K562 (cell line): ENCODE measurements at regions not wholly inside any gene's neighbourhood (a gene's known extent, or its start where the extent isn't known, plus 50 kb on each side); places are given as distances from the start of the nearest gene placed in this dataset.

Source experiments
- ATAC-seq: fragments of 200-7000 bp; cut with Tn5 transposase; 3 replicates; pipeline ENCODE4 v1.9.1; 2020; ENCODE audit warnings: moderate library complexity
- BruUV-seq: library from RNA; stranded (reverse); fragments of 400-500 nt; replicated peaks from 2 replicates; lab custom pipeline; 2021; lab: Mats Ljungman, UMichigan
- CTCF ChIA-PET: fragments of 300-600 bp; formaldehyde crosslinking; extraction: SDS; loops from one replicate; lab custom pipeline; 2021; ENCODE audit warnings: low intra/inter-chr PET ratio; lab: Yijun Ruan, JAX
- POLR2A ChIA-PET: fragments of 300-600, 350-650 bp; sonication (Branson Sonifier 250); formaldehyde crosslinking; extraction: SDS; loops from one replicate; lab custom pipeline; 2021; ENCODE audit warnings: antibody characterized with exemption, inconsistent platforms; lab: Yijun Ruan, JAX
- DNase-seq, 4 experiments: peaks; one replicate each; pipeline versions ENCODE4 v3.0.0 to v3.0.0-alpha.2; 2011 to 2018; ENCODE audit warnings: low spot score in 3 of 4, mixed read lengths in 3 of 4; ENCODE audit errors: extremely low read depth in 1 of 4
- FAIRE-seq: peaks from 2 replicates; lab custom pipeline; 2011; peaks lifted over from hg19 to GRCh38; lab: Jason Lieb, UNC
- H2AFZ ChIP-seq: 2 replicates; pipeline ENCODE4 v1.6.0; 2011; ENCODE audit warnings: low read depth, low read length, control low read depth, inconsistent platforms
- H3K27ac ChIP-seq: fragments of 200-600 bp; 3 replicates; pipeline ENCODE4 v1.8.0; 2011; ENCODE audit warnings: low read depth, mild to moderate bottlenecking, control low read depth, inconsistent platforms, low read length, moderate library complexity, mixed read lengths; ENCODE audit errors: extremely low read depth
- H3K27me3 ChIP-seq, 2 experiments: fragments of 300-600 bp in 1 of 2; 2 replicates in 1 of 2; 3 replicates in 1 of 2; pipeline versions ENCODE4 v1.6.0 to v1.8.0; 2011; ENCODE audit warnings: inconsistent platforms in 2 of 2, low read length in 2 of 2, mild to moderate bottlenecking in 1 of 2, mixed read lengths in 1 of 2, moderate library complexity in 1 of 2; ENCODE audit not compliant: control insufficient read depth in 2 of 2, insufficient read depth in 2 of 2
- H3K36me3 ChIP-seq: fragments of 300-600 bp; 3 replicates; pipeline ENCODE4 v1.8.0; 2011; ENCODE audit warnings: mild to moderate bottlenecking, low read length, inconsistent platforms; ENCODE audit not compliant: control insufficient read depth, insufficient read depth
- H3K4me1 ChIP-seq, 2 experiments: fragments of 200-600 bp in 1 of 2; replicated peaks in 1 of 2; 2 replicates in 1 of 2; 3 replicates in 1 of 2; pipeline versions ENCODE4 v1.5.1 to v1.8.0; 2011; ENCODE audit warnings: inconsistent platforms in 2 of 2, low read length in 2 of 2, mild to moderate bottlenecking in 1 of 2, mixed read lengths in 1 of 2, moderate library complexity in 1 of 2; ENCODE audit not compliant: control insufficient read depth in 2 of 2, insufficient read depth in 2 of 2
- H3K4me2 ChIP-seq: 2 replicates; pipeline ENCODE4 v1.6.1; 2011; ENCODE audit warnings: low read length, control low read depth, inconsistent platforms, mixed read lengths; ENCODE audit not compliant: insufficient read depth
- H3K4me3 ChIP-seq: fragments of 200-600 bp; sonication (generic), shearing (Covaris generic); 2 replicates; pipeline ENCODE4 v1.5.1; 2016; ENCODE audit warnings: control low read depth, inconsistent platforms
- H3K79me2 ChIP-seq: fragments of 200-600 bp; 3 replicates; pipeline ENCODE4 v1.8.0; 2011; ENCODE audit warnings: low read length, inconsistent platforms; ENCODE audit not compliant: control insufficient read depth, insufficient read depth
- H3K9ac ChIP-seq, 2 experiments: 2 replicates each; pipeline versions ENCODE4 v1.6.0 to v1.6.1; 2011; ENCODE audit warnings: low read depth in 2 of 2, low read length in 2 of 2, control low read depth in 1 of 2, inconsistent platforms in 1 of 2, mild to moderate bottlenecking in 1 of 2, mixed read lengths in 1 of 2; ENCODE audit not compliant: insufficient read depth in 1 of 2
- H3K9me1 ChIP-seq: one replicate; pipeline ENCODE4 v1.6.0; 2011; ENCODE audit warnings: inconsistent platforms, mild to moderate bottlenecking, low read length, moderate library complexity; ENCODE audit not compliant: control insufficient read depth, insufficient read depth
- H3K9me3 ChIP-seq: replicated peaks from 2 replicates; pipeline ENCODE4 v1.5.1; 2011; ENCODE audit warnings: low read depth, low read length, inconsistent platforms; ENCODE audit not compliant: control insufficient read depth, insufficient read depth
- H4K20me1 ChIP-seq: replicated peaks from 2 replicates; pipeline ENCODE4 v1.6.1; 2011; ENCODE audit warnings: low read length, inconsistent platforms, mixed read lengths; ENCODE audit not compliant: control insufficient read depth, insufficient read depth
- ATF1 ChIP-seq, 2 experiments: fragments of 450-650 bp in 1 of 2; IDR thresholded peaks; 2 replicates each; pipeline ENCODE4 v1.6.1; 2016; ENCODE audit warnings: missing compliant biosample characterization in 1 of 2, missing genetic modification characterization in 1 of 2
- CTCFL ChIP-seq: IDR thresholded peaks from 2 replicates; pipeline ENCODE4 v1.6.1; 2011; ENCODE audit warnings: borderline replicate concordance, low read depth, mild to moderate bottlenecking, moderate library complexity, low read length; ENCODE audit not compliant: insufficient read depth, poor library complexity, severe bottlenecking
- DPF2 ChIP-seq: fragments of 450-650 bp; IDR thresholded peaks from 2 replicates; pipeline ENCODE4 v1.6.1; 2016
- FOS ChIP-seq: IDR thresholded peaks from 3 replicates; pipeline ENCODE4 v1.6.1; 2011; ENCODE audit not compliant: insufficient read length; ENCODE audit errors: extremely low read depth
- GABPA ChIP-seq: fragments of 200-800 bp; sonication (Bioruptor generic); conservative IDR thresholded peaks from 2 replicates; pipeline ENCODE4 v1.6.1; 2016; ENCODE audit warnings: low read depth, missing genetic modification characterization, missing compliant biosample characterization
- MAFF ChIP-seq: IDR thresholded peaks from 2 replicates; pipeline ENCODE4 v1.6.1; 2012; ENCODE audit warnings: low read length, improper control_type of control experiment
- MYBL2 ChIP-seq, 2 experiments: fragments of 450-650 bp in 1 of 2; sonication (generic) in 1 of 2; formaldehyde crosslinking in 1 of 2; IDR thresholded peaks; 2 replicates each; pipeline versions ENCODE4 v1.6.1 to v1.8.1; 2017 to 2022; ENCODE audit warnings: borderline replicate concordance in 1 of 2, inconsistent platforms in 1 of 2, low read depth in 1 of 2, mild to moderate bottlenecking in 1 of 2, missing genetic modification reagents in 1 of 2, moderate library complexity in 1 of 2
- NFRKB ChIP-seq: fragments of 450-650 bp; IDR thresholded peaks from 2 replicates; pipeline ENCODE4 v1.6.1; 2016; ENCODE audit warnings: low read depth
- RBFOX2 ChIP-seq: fragments of 200-400 bp; formaldehyde crosslinking; IDR thresholded peaks from 2 replicates; pipeline ENCODE4 v1.6.1; 2017; ENCODE audit warnings: low read depth, mild to moderate bottlenecking, low read length, moderate library complexity
- TCF7L2 ChIP-seq: fragments of 150-350 bp; IDR thresholded peaks from 2 replicates; pipeline ENCODE4 v1.6.1; 2016; ENCODE audit warnings: low read depth, mild to moderate bottlenecking, low read length, moderate library complexity
- TCFL5 ChIP-seq: fragments of 250-450 bp; sonication (Bioruptor Pico); conservative IDR thresholded peaks from 2 replicates; pipeline ENCODE4 v1.6.1; 2021; ENCODE audit warnings: mild to moderate bottlenecking, moderate library complexity, matching md5 sums
- ZNF197 ChIP-seq: fragments of 200-800 bp; sonication (Bioruptor generic); IDR thresholded peaks from 2 replicates; pipeline ENCODE4 v1.6.1; 2016; ENCODE audit warnings: low read depth, missing genetic modification characterization, missing compliant biosample characterization
- WGBS: fragments of 100-300 bp; shearing (Covaris generic); methylation state at CpG from one replicate; pipeline ENCODE4 v1.1.6; 2016; ENCODE audit warnings: low coverage, mixed read lengths; ENCODE audit not compliant: insufficient coverage; ENCODE audit errors: missing lambda C conversion rate; 5-methylcytosine and 5-hydroxymethylcytosine counted together
- in situ Hi-C: fragments of 300-500 bp; cut with MboI; formaldehyde crosslinking; loops from 4 replicates; pipeline ENCODE4 v1.15.0; 2018; ENCODE audit warnings: inconsistent platforms, mixed read lengths
- intact Hi-C: fragments of 100-400 bp; cut with micrococcal nuclease; formaldehyde crosslinking; loops from 2 replicates; pipeline ENCODE4 v1.14.2; 2022
- TF ChIP-seq, protein P1 (sequence below): fragments of 250-450 bp; sonication (Bioruptor Pico); IDR thresholded peaks from 2 replicates; pipeline ENCODE4 v1.4.0; 2020; ENCODE audit warnings: borderline replicate concordance
- TF ChIP-seq, protein P2 (sequence below): sonication (generic); formaldehyde crosslinking; IDR thresholded peaks from 2 replicates; pipeline ENCODE4 v1.8.0; 2023; ENCODE audit warnings: missing genetic modification reagents, mild to moderate bottlenecking, borderline replicate concordance

DNA sequence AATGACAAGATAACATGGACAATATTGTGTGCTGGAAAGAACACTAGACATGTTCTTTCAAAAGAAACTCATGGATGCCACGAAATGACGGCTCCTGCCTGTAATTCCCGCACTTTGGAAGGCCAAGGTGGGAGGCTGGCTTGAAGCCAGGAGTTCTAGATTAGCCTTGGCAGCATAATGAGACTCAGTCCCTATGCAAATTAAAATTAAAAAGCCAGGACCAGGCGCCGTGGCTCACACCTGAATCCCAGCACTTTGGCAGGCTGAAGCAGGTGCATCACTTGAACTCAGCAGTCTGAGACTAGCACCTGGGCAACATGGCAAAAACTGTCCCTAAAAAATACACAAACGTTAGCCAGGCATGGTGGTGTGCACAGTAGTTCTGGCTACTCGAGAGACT lies 814.2 kb downstream of the BRINP1 start:
- Histone ChIP-seq H2AFZ (no peak overlapping the region), H3K27ac (no peak overlapping the region), H3K4me2 (no peak overlapping the region), H3K9ac (no peak overlapping the region), H3K36me3 (no peaks in the 10 kb centered on the region), H3K9me1 (no peaks in the 10 kb centered on the region), H3K27me3 (no peaks in the 10 kb centered on the region), H3K4me1 (no peaks in the 10 kb centered on the region), H3K79me2 (no peaks in the 10 kb centered on the region), H3K4me3 (no peak overlapping the region), H3K9me3 (no peaks in the 10 kb centered on the region; the same call in 1 of the 2 replicates), H4K20me1 (no peaks in the 10 kb centered on the region)
- BruUV-seq, result no TSS peak
- CTCF ChIA-PET, result no interaction called here
- intact Hi-C loops, result no loop called here
- ATAC-seq, result no peak
- no peak for FAIRE-seq
- POLR2A ChIA-PET, result no interaction called here
- WGBS, result 0% methylated on average over 7 of the region's 7 CpGs
- DNase-seq, result no peak
- in situ Hi-C loops, result no loop called here
- TF ChIP-seq ATF1 (CRISPR knock-in tag; IDR thresholded peaks at IDR 0.05) (no peak), ATF1 (tag; IDR thresholded peaks at IDR 0.05) (no peak), TCF7L2 (no peak), TCFL5 (CRISPR knock-in tag) (no peak), ZNF197 (CRISPR knock-in tag) (no peak), CTCFL (no peak), MAFF (no peak), GABPA (tag) (no peak), NFRKB (no peak), FOS (no peak), DPF2 (no peak), MYBL2 (IDR thresholded peaks at IDR 0.05; ENCODE audit: low read depth) (no peak), MYBL2 (CRISPR knock-in tag; IDR thresholded peaks at IDR 0.05; ENCODE audit: borderline replicate concordance) (no peak), RBFOX2 (no peak)
- TF ChIP-seq, protein P1, sequence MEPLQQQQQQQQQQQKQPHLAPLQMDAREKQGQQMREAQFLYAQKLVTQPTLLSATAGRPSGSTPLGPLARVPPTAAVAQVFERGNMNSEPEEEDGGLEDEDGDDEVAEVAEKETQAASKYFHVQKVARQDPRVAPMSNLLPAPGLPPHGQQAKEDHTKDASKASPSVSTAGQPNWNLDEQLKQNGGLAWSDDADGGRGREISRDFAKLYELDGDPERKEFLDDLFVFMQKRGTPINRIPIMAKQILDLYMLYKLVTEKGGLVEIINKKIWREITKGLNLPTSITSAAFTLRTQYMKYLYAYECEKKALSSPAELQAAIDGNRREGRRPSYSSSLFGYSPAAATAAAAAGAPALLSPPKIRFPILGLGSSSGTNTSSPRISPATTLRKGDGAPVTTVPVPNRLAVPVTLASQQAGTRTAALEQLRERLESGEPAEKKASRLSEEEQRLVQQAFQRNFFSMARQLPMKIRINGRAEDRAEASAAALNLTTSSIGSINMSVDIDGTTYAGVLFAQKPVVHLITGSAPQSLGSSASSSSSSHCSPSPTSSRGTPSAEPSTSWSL, result no peak
- TF ChIP-seq, protein P2, sequence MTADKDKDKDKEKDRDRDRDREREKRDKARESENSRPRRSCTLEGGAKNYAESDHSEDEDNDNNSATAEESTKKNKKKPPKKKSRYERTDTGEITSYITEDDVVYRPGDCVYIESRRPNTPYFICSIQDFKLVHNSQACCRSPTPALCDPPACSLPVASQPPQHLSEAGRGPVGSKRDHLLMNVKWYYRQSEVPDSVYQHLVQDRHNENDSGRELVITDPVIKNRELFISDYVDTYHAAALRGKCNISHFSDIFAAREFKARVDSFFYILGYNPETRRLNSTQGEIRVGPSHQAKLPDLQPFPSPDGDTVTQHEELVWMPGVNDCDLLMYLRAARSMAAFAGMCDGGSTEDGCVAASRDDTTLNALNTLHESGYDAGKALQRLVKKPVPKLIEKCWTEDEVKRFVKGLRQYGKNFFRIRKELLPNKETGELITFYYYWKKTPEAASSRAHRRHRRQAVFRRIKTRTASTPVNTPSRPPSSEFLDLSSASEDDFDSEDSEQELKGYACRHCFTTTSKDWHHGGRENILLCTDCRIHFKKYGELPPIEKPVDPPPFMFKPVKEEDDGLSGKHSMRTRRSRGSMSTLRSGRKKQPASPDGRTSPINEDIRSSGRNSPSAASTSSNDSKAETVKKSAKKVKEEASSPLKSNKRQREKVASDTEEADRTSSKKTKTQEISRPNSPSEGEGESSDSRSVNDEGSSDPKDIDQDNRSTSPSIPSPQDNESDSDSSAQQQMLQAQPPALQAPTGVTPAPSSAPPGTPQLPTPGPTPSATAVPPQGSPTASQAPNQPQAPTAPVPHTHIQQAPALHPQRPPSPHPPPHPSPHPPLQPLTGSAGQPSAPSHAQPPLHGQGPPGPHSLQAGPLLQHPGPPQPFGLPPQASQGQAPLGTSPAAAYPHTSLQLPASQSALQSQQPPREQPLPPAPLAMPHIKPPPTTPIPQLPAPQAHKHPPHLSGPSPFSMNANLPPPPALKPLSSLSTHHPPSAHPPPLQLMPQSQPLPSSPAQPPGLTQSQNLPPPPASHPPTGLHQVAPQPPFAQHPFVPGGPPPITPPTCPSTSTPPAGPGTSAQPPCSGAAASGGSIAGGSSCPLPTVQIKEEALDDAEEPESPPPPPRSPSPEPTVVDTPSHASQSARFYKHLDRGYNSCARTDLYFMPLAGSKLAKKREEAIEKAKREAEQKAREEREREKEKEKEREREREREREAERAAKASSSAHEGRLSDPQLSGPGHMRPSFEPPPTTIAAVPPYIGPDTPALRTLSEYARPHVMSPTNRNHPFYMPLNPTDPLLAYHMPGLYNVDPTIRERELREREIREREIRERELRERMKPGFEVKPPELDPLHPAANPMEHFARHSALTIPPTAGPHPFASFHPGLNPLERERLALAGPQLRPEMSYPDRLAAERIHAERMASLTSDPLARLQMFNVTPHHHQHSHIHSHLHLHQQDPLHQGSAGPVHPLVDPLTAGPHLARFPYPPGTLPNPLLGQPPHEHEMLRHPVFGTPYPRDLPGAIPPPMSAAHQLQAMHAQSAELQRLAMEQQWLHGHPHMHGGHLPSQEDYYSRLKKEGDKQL, result no peak
